Mesothelial cell of epicardium (in vitro differentiated cells): ENCODE measurements at regions not wholly inside any gene's neighbourhood (a gene's known extent, or its start where the extent isn't known, plus 50 kb on each side); places are given as distances from the start of the nearest gene placed in this dataset.

Source experiments
- DNase-seq, 2 experiments: peaks; one replicate each; pipeline ENCODE4 v3.0.0; 2021; ENCODE audit warnings: low spot score in 2 of 2; ENCODE audit not compliant: unreplicated experiment in 2 of 2
- H3K27ac Mint-ChIP-seq: 2 replicates; pipeline ENCODE4 v1.8.0; 2021; ENCODE audit warnings: mixed read lengths
- H3K27me3 Mint-ChIP-seq: 2 replicates; pipeline ENCODE4 v1.8.0; 2021; ENCODE audit warnings: low read depth, mixed read lengths
- H3K36me3 Mint-ChIP-seq: 2 replicates; pipeline ENCODE4 v1.8.0; 2021; ENCODE audit warnings: mixed read lengths
- H3K4me1 Mint-ChIP-seq: 2 replicates; pipeline ENCODE4 v1.8.0; 2021; ENCODE audit warnings: mixed read lengths
- H3K4me3 Mint-ChIP-seq: 2 replicates; pipeline ENCODE4 v1.8.0; 2021; ENCODE audit warnings: mild to moderate bottlenecking, moderate library complexity, mixed read lengths
- H3K9me3 Mint-ChIP-seq: 2 replicates; pipeline ENCODE4 v1.8.0; 2021; ENCODE audit warnings: mixed read lengths
- TF ChIP-seq, protein P1 (sequence below): fragments of 200-600 bp; sonication (generic); IDR thresholded peaks from one replicate; pipeline ENCODE4 v1.5.0; 2021; ENCODE audit warnings: antibody characterized with exemption; ENCODE audit not compliant: unreplicated experiment

DNA sequence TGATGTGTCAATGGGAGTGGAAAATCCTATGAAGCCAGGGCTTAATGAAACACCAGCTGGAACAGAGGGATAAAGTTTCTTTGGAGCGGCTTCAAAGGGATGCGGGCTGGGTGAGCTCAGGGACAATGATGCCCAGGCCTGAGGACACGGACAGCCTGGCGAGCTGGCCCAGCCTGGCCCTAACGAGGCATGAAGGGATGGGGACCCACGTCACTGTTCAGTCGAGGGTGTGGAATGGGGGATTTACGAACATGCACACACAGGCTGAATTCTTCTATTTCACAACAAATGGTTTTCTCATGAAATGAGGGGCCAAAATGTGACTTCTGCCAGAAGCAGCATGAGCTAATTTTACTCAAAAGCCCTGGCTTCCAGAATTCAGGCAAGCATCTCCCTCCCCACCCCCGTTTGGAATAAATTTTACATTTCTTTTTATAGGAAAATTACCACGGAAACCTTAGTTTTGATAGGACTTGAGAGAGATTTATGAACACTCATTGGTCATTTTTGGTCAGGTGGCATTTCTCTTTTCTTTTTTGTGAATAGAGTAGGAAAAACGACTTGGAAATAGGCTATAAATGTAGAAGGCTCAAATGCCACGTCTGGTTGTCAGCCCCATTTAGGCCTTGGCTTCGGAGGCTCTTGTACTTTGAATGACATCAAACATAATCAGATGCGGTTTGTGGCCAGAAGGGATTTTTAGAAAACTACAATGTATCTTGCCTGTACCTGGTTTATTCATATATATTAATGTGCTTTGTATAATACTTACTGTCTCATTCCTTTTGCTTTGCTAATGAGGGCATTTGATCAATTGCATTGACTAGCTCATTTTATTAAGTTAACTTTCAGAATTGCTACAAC is 893.8 kb upstream of the CELF4 start:
- peak in 1 of 2 experiments; percentile 38 for DNase-seq
- TF ChIP-seq, protein P1, sequence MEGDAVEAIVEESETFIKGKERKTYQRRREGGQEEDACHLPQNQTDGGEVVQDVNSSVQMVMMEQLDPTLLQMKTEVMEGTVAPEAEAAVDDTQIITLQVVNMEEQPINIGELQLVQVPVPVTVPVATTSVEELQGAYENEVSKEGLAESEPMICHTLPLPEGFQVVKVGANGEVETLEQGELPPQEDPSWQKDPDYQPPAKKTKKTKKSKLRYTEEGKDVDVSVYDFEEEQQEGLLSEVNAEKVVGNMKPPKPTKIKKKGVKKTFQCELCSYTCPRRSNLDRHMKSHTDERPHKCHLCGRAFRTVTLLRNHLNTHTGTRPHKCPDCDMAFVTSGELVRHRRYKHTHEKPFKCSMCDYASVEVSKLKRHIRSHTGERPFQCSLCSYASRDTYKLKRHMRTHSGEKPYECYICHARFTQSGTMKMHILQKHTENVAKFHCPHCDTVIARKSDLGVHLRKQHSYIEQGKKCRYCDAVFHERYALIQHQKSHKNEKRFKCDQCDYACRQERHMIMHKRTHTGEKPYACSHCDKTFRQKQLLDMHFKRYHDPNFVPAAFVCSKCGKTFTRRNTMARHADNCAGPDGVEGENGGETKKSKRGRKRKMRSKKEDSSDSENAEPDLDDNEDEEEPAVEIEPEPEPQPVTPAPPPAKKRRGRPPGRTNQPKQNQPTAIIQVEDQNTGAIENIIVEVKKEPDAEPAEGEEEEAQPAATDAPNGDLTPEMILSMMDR: no peak

GRCh38 chr18:38458698-38459097 is 893.1 kb upstream of the CELF4 start:
- no peak overlapping the region for H3K4me3 Mint-ChIP-seq
- DNase-seq: no peak
- H3K4me1 Mint-ChIP-seq: peaks cover 4% of the 10 kb centered on the region
- no peak overlapping the region for H3K27ac Mint-ChIP-seq
- no peaks in the 10 kb centered on the region for H3K9me3 Mint-ChIP-seq
- no peaks in the 10 kb centered on the region for H3K36me3 Mint-ChIP-seq
- TF ChIP-seq, protein P1: no peak
- no peaks in the 10 kb centered on the region for H3K27me3 Mint-ChIP-seq

More for the DNA sequence above, 893.8 kb upstream of the CELF4 start:
- Mint-ChIP-seq H3K4me1 (peaks cover 4% of the 10 kb centered on the region), H3K4me3 (no peak overlapping the region), H3K9me3 (no peaks in the 10 kb centered on the region), H3K27ac (no peak overlapping the region), H3K27me3 (no peaks in the 10 kb centered on the region), H3K36me3 (no peaks in the 10 kb centered on the region)

DNA sequence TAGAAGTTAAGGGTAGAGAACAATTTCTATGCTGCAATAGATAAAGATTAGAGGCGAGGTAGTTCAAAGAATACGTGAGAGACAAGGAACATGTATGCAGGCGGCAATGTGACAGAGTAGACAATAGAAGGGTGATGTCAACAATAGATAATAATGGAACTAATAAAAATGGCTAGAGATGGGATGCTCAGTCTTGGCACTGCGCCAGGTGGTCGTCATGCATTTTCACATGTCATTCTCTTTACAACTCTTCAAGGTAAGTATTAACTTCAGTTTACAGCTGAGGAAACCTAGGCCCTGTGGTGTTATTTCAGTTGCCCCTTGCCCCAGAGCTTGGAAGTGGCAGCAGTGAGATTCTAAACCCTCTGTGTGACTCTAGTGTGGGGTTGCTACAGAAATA is 890.7 kb upstream of the CELF4 start:
- Mint-ChIP-seq H3K4me1 (peaks cover 4% of the 10 kb centered on the region), H3K9me3 (no peaks in the 10 kb centered on the region), H3K36me3 (no peaks in the 10 kb centered on the region), H3K27me3 (no peaks in the 10 kb centered on the region), H3K27ac (no peak overlapping the region), H3K4me3 (no peak overlapping the region)
- TF ChIP-seq, protein P1: no peak
- no peak for DNase-seq

GRCh38 chr18:38454764-38455469 is 889.3 kb upstream of the CELF4 start:
- no peak overlapping the region for H3K4me3 Mint-ChIP-seq
- no peak overlapping the region for H3K27ac Mint-ChIP-seq
- TF ChIP-seq, protein P1: no peak
- H3K4me1 Mint-ChIP-seq: peaks cover 9% of the 10 kb centered on the region
- H3K9me3 Mint-ChIP-seq: no peaks in the 10 kb centered on the region
- H3K27me3 Mint-ChIP-seq: no peaks in the 10 kb centered on the region
- DNase-seq: no peak
- H3K36me3 Mint-ChIP-seq: no peaks in the 10 kb centered on the region

DNA sequence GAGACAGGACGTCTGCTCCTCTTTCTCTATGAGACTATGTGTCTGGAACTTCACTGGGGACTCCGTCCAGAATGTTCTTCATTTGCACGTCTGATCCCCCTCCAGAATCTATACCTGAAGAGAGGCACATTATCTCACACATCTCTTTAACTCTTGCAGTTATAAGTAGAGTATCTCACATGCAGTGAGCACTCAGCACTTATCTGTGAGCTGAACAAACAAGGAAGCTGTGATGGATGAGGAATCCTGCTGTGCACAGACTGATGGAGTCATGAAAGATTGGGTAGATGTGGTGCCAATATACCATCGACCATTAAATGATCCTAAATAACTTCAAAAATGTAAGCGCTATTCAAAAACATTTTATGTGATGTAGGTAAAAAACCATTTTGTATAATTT is 888.3 kb upstream of the CELF4 start:
- no peak for DNase-seq
- no peak overlapping the region for H3K27ac Mint-ChIP-seq
- peaks cover 9% of the 10 kb centered on the region for H3K4me1 Mint-ChIP-seq
- H3K9me3 Mint-ChIP-seq: no peaks in the 10 kb centered on the region
- no peaks in the 10 kb centered on the region for H3K36me3 Mint-ChIP-seq
- no peak overlapping the region for H3K4me3 Mint-ChIP-seq
- no peaks in the 10 kb centered on the region for H3K27me3 Mint-ChIP-seq
- TF ChIP-seq, protein P1: no peak
